ENCODE measurements at regions not wholly inside any gene's neighbourhood (a gene's known extent, or its start where the extent isn't known, plus 50 kb on each side); places are given as distances from the start of the nearest gene placed in this dataset.
A peak's percentile ranks its signal among the peaks of the same experiment; 100 is the strongest.

DNA sequence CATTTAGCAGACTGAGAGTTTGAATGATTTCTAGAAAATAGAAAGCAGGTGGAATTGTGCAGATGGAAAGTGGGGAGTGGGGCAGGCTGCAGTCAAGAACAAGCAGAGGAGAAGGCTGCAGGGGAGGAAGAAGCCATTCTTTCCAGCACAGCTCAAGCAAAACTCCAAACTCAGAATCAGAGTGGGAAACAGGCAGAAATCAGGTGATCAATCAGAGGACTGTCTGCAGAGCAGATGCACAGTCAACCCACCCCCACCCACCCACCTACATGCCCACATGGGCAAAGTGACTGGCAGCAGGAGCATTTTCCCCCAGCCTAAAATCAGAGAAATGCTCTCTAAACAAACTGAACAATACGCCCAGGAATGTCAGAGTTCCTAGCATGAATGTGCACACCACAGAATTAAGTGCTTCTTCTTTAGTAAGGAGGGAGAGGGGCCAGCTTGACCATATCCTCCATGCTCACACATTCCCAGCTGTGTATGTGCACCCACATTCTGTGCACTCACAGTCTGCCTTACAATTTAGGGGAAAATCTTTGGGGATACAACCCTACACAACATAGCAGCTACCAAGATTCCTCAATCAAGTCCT lies 194.1 kb upstream of the PLEKHA5 start:
- no peaks in the 10 kb centered on the region for H3K79me1 ChIP-seq (ENCODE audit: low read depth in 1 of 2, low read length in 2 of 2)
- no peak overlapping the region for H3K27ac ChIP-seq (ENCODE audit: insufficient read depth, low read length)
- WGBS, 2 experiments (ENCODE audit: extremely low coverage in 2 of 2, insufficient read length in 1 of 2), result no CpG with 5 or more reads among the region's 1 CpG
- TF ChIP-seq RFX5 (IDR thresholded peaks at IDR 0.05; ENCODE audit: low read depth, low read length) (no peak), MXI1 (IDR thresholded peaks at IDR 0.05; ENCODE audit: borderline replicate concordance, low read depth, low read length) (no peak)
- H2BK20ac ChIP-seq (ENCODE audit: low read depth, low read length), result no peak overlapping the region
- H3K9ac ChIP-seq (ENCODE audit: low read depth, low read length), result no peak overlapping the region
- H3K18ac ChIP-seq (ENCODE audit: low read depth, low read length), result no peak overlapping the region
- H2AK5ac ChIP-seq (ENCODE audit: low read depth, low read length), result no peak overlapping the region
- no peaks in the 10 kb centered on the region; the same call in 1 of the 2 replicates for H3K27me3 ChIP-seq (ENCODE audit: control insufficient read depth, insufficient read depth, low read length)
- ATAC-seq (ENCODE audit: low read depth) (peak; percentile 67), DNase-seq (peak; percentile 8)
- CTCF ChIA-PET, result no interaction called here
- no peak overlapping the region for H3K4ac ChIP-seq (ENCODE audit: low read depth, low read length)
- H4K20me1 ChIP-seq (ENCODE audit: insufficient read depth, low read length), result no peaks in the 10 kb centered on the region
- intact Hi-C loops (cut with micrococcal nuclease) (no loop called here), dilution Hi-C loops (cut with HindIII; ENCODE audit: low sequenced_read_pairs, unreplicated experiment) (no loop called here), in situ Hi-C loops (cut with MboI; ENCODE audit: low sequenced_read_pairs) (no loop called here)
- no peaks in the 10 kb centered on the region for H3K9me1 ChIP-seq (ENCODE audit: insufficient read depth, low read length)
- no peaks in the 10 kb centered on the region for H3K4me1 ChIP-seq (ENCODE audit: control insufficient read depth, insufficient read depth, low read length)
- BruUV-seq (replicated peaks), result no TSS peak
- H3K9me3 ChIP-seq (ENCODE audit: control insufficient read depth, insufficient read depth, low read length), result no peaks in the 10 kb centered on the region
- no peak overlapping the region for H3K23ac ChIP-seq (ENCODE audit: low read depth, low read length)
- H4K5ac ChIP-seq (ENCODE audit: low read depth, low read length), result no peak overlapping the region
- no peak overlapping the region for H2BK5ac ChIP-seq (ENCODE audit: low read depth, low read length, poor library complexity, severe bottlenecking)
- H4K91ac ChIP-seq (ENCODE audit: insufficient read depth, low read depth, low read length), result no peak overlapping the region
- H3K14ac ChIP-seq (replicated peaks; ENCODE audit: low read depth, low read length), result no peak overlapping the region
- no peak overlapping the region for H3K4me2 ChIP-seq (ENCODE audit: low read depth, low read length)
- no peak overlapping the region for H3K56ac ChIP-seq (ENCODE audit: extremely low read depth, insufficient read depth, low read length)
- H2AFZ ChIP-seq (replicated peaks; ENCODE audit: low read length, poor library complexity), result no peak overlapping the region
- no peak overlapping the region for H2BK120ac ChIP-seq (ENCODE audit: low read depth, low read length)
- H3K4me3 ChIP-seq (ENCODE audit: insufficient read depth, low read depth, low read length), result no peak overlapping the region
- H2BK15ac ChIP-seq (ENCODE audit: low read depth, low read length), result no peak overlapping the region
- H4K8ac ChIP-seq (ENCODE audit: low read depth in 2 of 2, low read length in 2 of 2), result no peak overlapping the region
- H3K36me3 ChIP-seq (ENCODE audit: control insufficient read depth, insufficient read depth, low read length), result no peaks in the 10 kb centered on the region
- POLR2A ChIA-PET (ENCODE audit: unreplicated experiment), result no interaction called here
- no peak overlapping the region for H2AK9ac ChIP-seq (replicated peaks; ENCODE audit: low read depth, low read length, poor library complexity)

Data from IMR-90 (cell line).